ENCODE measurements at regions not wholly inside any gene's neighbourhood (a gene's known extent, or its start where the extent isn't known, plus 50 kb on each side); places are given as distances from the start of the nearest gene placed in this dataset.

- TF ChIP-seq SIN3A (IDR thresholded peaks at IDR 0.05; ENCODE audit: borderline replicate concordance, insufficient read depth, low read length) (no peak), REST (IDR thresholded peaks at IDR 0.05; ENCODE audit: insufficient read depth in 1 of 2, low read depth in 2 of 2, low read length in 2 of 2) (no peak), TAF1 (IDR thresholded peaks at IDR 0.05; ENCODE audit: borderline replicate concordance, insufficient read depth, low read length) (no peak), FOXP2 (optimal IDR thresholded peaks at IDR 0.05; ENCODE audit: borderline replicate concordance, extremely low read depth, extremely low read length, insufficient read depth) (no peak), POLR2AphosphoS5 (IDR thresholded peaks at IDR 0.05; ENCODE audit: low read depth, low read length) (no peak)
Measured at GRCh38 chrX:42946544-42947194, 168.7 kb upstream of the PPP1R2C start.

- TF ChIP-seq TAF1 (IDR thresholded peaks at IDR 0.05; ENCODE audit: borderline replicate concordance, insufficient read depth, low read length) (no peak), POLR2AphosphoS5 (IDR thresholded peaks at IDR 0.05; ENCODE audit: low read depth, low read length) (no peak), SIN3A (IDR thresholded peaks at IDR 0.05; ENCODE audit: borderline replicate concordance, insufficient read depth, low read length) (no peak), FOXP2 (optimal IDR thresholded peaks at IDR 0.05; ENCODE audit: borderline replicate concordance, extremely low read depth, extremely low read length, insufficient read depth) (no peak), REST (IDR thresholded peaks at IDR 0.05; ENCODE audit: insufficient read depth in 1 of 2, low read depth in 2 of 2, low read length in 2 of 2) (no peak)
Measured at GRCh38 chrX:42948723-42949657, 171.0 kb upstream of the PPP1R2C start.

- TF ChIP-seq FOXP2 (optimal IDR thresholded peaks at IDR 0.05; ENCODE audit: borderline replicate concordance, extremely low read depth, extremely low read length, insufficient read depth) (no peak), TAF1 (IDR thresholded peaks at IDR 0.05; ENCODE audit: borderline replicate concordance, insufficient read depth, low read length) (no peak), POLR2AphosphoS5 (IDR thresholded peaks at IDR 0.05; ENCODE audit: low read depth, low read length) (no peak), REST (IDR thresholded peaks at IDR 0.05; ENCODE audit: insufficient read depth in 1 of 2, low read depth in 2 of 2, low read length in 2 of 2) (no peak), SIN3A (IDR thresholded peaks at IDR 0.05; ENCODE audit: borderline replicate concordance, insufficient read depth, low read length) (no peak)
Measured at GRCh38 chrX:42951747-42952146, 173.8 kb upstream of the PPP1R2C start.

GRCh38 chrX:42952621-42953020 lies 174.7 kb upstream of the PPP1R2C start:
- TF ChIP-seq SIN3A (IDR thresholded peaks at IDR 0.05; ENCODE audit: borderline replicate concordance, insufficient read depth, low read length) (no peak), POLR2AphosphoS5 (IDR thresholded peaks at IDR 0.05; ENCODE audit: low read depth, low read length) (no peak)

- TF ChIP-seq FOXP2 (optimal IDR thresholded peaks at IDR 0.05; ENCODE audit: borderline replicate concordance, extremely low read depth, extremely low read length, insufficient read depth), result no peak
- no peak for TF ChIP-seq SIN3A (IDR thresholded peaks at IDR 0.05; ENCODE audit: borderline replicate concordance, insufficient read depth, low read length)
Measured at GRCh38 chrX:42954880-42955279, 176.9 kb upstream of the PPP1R2C start.

GRCh38 chrX:42955349-42955748 lies 177.4 kb upstream of the PPP1R2C start:
- TF ChIP-seq FOXP2 (optimal IDR thresholded peaks at IDR 0.05; ENCODE audit: borderline replicate concordance, extremely low read depth, extremely low read length, insufficient read depth) (no peak), REST (IDR thresholded peaks at IDR 0.05; ENCODE audit: insufficient read depth in 1 of 2, low read depth in 2 of 2, low read length in 2 of 2) (no peak), SIN3A (IDR thresholded peaks at IDR 0.05; ENCODE audit: borderline replicate concordance, insufficient read depth, low read length) (no peak), TAF1 (IDR thresholded peaks at IDR 0.05; ENCODE audit: borderline replicate concordance, insufficient read depth, low read length) (no peak), POLR2AphosphoS5 (IDR thresholded peaks at IDR 0.05; ENCODE audit: low read depth, low read length) (no peak)
